H1 (cell line): ENCODE measurements at regions not wholly inside any gene's neighbourhood (a gene's known extent, or its start where the extent isn't known, plus 50 kb on each side); places are given as distances from the start of the nearest gene placed in this dataset.

Source experiments
- CTCF ChIA-PET: fragments of 300-600 bp; sonication (Branson Sonifier 250); formaldehyde crosslinking; loops from one replicate; lab custom pipeline; 2021; ENCODE audit not compliant: partially characterized antibody; lab: Charles Lee
- POLR2A ChIA-PET: fragments of 300-600 bp; sonication (Branson Sonifier 250); formaldehyde crosslinking; loops from one replicate; lab custom pipeline; 2021; ENCODE audit warnings: inconsistent platforms; ENCODE audit not compliant: partially characterized antibody; lab: Charles Lee
- DNase-seq, 2 experiments: peaks; one replicate each; pipeline versions ENCODE4 v3.0.0 to v3.0.0-alpha.2; 2010 to 2022; ENCODE audit warnings: low spot score in 2 of 2, low read depth in 1 of 2, mixed read lengths in 1 of 2
- FAIRE-seq: peaks from 2 replicates; lab custom pipeline; 2011; peaks lifted over from hg19 to GRCh38; lab: Jason Lieb, UNC
- H2AFZ ChIP-seq: 2 replicates; pipeline ENCODE4 v1.8.1; 2012; ENCODE audit warnings: low read length, inconsistent platforms
- H2AK5ac ChIP-seq: 2 replicates; pipeline ENCODE4 v1.6.1; 2013; ENCODE audit warnings: low read depth, low read length
- H2BK120ac ChIP-seq: replicated peaks from 2 replicates; pipeline ENCODE3; 2013; ENCODE audit warnings: low read depth, low read length, inconsistent platforms
- H2BK12ac ChIP-seq: 2 replicates; pipeline ENCODE4 v1.6.1; 2013; ENCODE audit warnings: low read depth, low read length
- H2BK15ac ChIP-seq: 2 replicates; pipeline ENCODE4 v1.6.1; 2013; ENCODE audit warnings: low read length
- H2BK20ac ChIP-seq: 2 replicates; pipeline ENCODE4 v1.6.1; 2013; ENCODE audit warnings: low read length
- H2BK5ac ChIP-seq: 2 replicates; pipeline ENCODE4 v1.6.1; 2013; ENCODE audit warnings: low read depth, low read length
- H3K14ac ChIP-seq: 2 replicates; pipeline ENCODE4 v1.6.1; 2013; ENCODE audit warnings: inconsistent platforms; ENCODE audit not compliant: insufficient read length
- H3K18ac ChIP-seq: 2 replicates; pipeline ENCODE4 v1.6.1; 2013; ENCODE audit warnings: low read length; ENCODE audit errors: extremely low read depth
- H3K23ac ChIP-seq: 2 replicates; pipeline ENCODE4 v1.6.1; 2013; ENCODE audit warnings: inconsistent platforms; ENCODE audit not compliant: insufficient read length
- H3K23me2 ChIP-seq: 2 replicates; pipeline ENCODE4 v1.6.1; 2013; ENCODE audit warnings: low read depth, low read length
- H3K27ac ChIP-seq: 2 replicates; pipeline ENCODE4 v1.6.1; 2011; ENCODE audit warnings: low read depth, low read length, inconsistent platforms
- H3K27me3 ChIP-seq, 4 experiments: replicated peaks in 1 of 4; 1 replicate in 1 of 4; 2 replicates in 3 of 4; pipeline versions ENCODE4 v1.6.1 to v1.8.1; 2011 to 2013; ENCODE audit warnings: low read length in 3 of 4, mild to moderate bottlenecking in 3 of 4, inconsistent platforms in 2 of 4, mixed read lengths in 2 of 4, moderate library complexity in 1 of 4; ENCODE audit not compliant: control insufficient read depth in 3 of 4, insufficient read depth in 3 of 4; ENCODE audit errors: extremely low read depth in 1 of 4
- H3K36me3 ChIP-seq, 4 experiments: 2 replicates each; pipeline versions ENCODE4 v1.6.1 to v1.8.1; 2011 to 2013; ENCODE audit warnings: mild to moderate bottlenecking in 4 of 4, low read length in 3 of 4, moderate library complexity in 2 of 4, control low read depth in 1 of 4, inconsistent platforms in 1 of 4; ENCODE audit not compliant: insufficient read depth in 4 of 4, control insufficient read depth in 2 of 4
- H3K4ac ChIP-seq: replicated peaks from 2 replicates; pipeline ENCODE3; 2013; ENCODE audit warnings: low read length, low read depth, mixed read lengths, inconsistent platforms; ENCODE audit not compliant: insufficient read length
- H3K4me1 ChIP-seq, 4 experiments: replicated peaks in 1 of 4; 1 replicate in 1 of 4; 2 replicates in 3 of 4; pipeline versions ENCODE4 v1.6.1 to v1.8.1; 2011 to 2013; ENCODE audit warnings: low read length in 3 of 4, inconsistent platforms in 2 of 4, mixed read lengths in 1 of 4; ENCODE audit not compliant: insufficient read depth in 4 of 4, control insufficient read depth in 3 of 4
- H3K4me2 ChIP-seq, 2 experiments: 2 replicates each; pipeline versions ENCODE4 v1.6.1 to v1.8.1; 2011 to 2013; ENCODE audit warnings: low read depth in 2 of 2, low read length in 2 of 2, control low read depth in 1 of 2, inconsistent platforms in 1 of 2, mild to moderate bottlenecking in 1 of 2; ENCODE audit not compliant: insufficient read depth in 1 of 2
- H3K4me3 ChIP-seq, 4 experiments: fragments of 200-600, 300-600 bp in 1 of 4; sonication (generic), shearing (Covaris generic), sonication (Bioruptor Twin) in 1 of 4; 2 replicates each; pipeline versions ENCODE4 v1.5.1 to v1.8.1; 2011 to 2016; ENCODE audit warnings: low read length in 4 of 4, low read depth in 3 of 4, control low read depth in 2 of 4, inconsistent platforms in 2 of 4, mild to moderate bottlenecking in 2 of 4, mixed read lengths in 1 of 4, moderate library complexity in 1 of 4; ENCODE audit not compliant: insufficient read depth in 2 of 4; ENCODE audit errors: extremely low read depth in 1 of 4
- H3K56ac ChIP-seq: replicated peaks from 2 replicates; pipeline ENCODE3; 2013; ENCODE audit warnings: low read depth, mild to moderate bottlenecking, mixed read lengths, low read length, inconsistent platforms; ENCODE audit not compliant: insufficient read length
- H3K79me1 ChIP-seq: 2 replicates; pipeline ENCODE4 v1.6.1; 2013; ENCODE audit warnings: low read depth, low read length, control low read depth
- H3K79me2 ChIP-seq, 2 experiments: 2 replicates each; pipeline versions ENCODE4 v1.6.1 to v1.8.1; 2012 to 2013; ENCODE audit warnings: low read length in 2 of 2, mild to moderate bottlenecking in 2 of 2, inconsistent platforms in 1 of 2; ENCODE audit not compliant: insufficient read depth in 2 of 2, control insufficient read depth in 1 of 2
- H3K9ac ChIP-seq, 4 experiments: replicated peaks in 1 of 4; 1 replicate in 1 of 4; 2 replicates in 3 of 4; pipeline versions ENCODE4 v1.6.1 to v1.8.1; 2011 to 2013; ENCODE audit warnings: low read depth in 3 of 4, low read length in 3 of 4, control low read depth in 2 of 4, mild to moderate bottlenecking in 2 of 4, moderate library complexity in 2 of 4, inconsistent platforms in 1 of 4; ENCODE audit errors: extremely low read depth in 1 of 4
- H3K9me3 ChIP-seq, 2 experiments: 2 replicates each; pipeline versions ENCODE4 v1.6.1 to v1.8.1; 2012 to 2013; ENCODE audit warnings: mild to moderate bottlenecking in 2 of 2, moderate library complexity in 2 of 2, control low read depth in 1 of 2, inconsistent platforms in 1 of 2, low read depth in 1 of 2, low read length in 1 of 2, mixed read lengths in 1 of 2; ENCODE audit not compliant: insufficient read depth in 2 of 2
- H4K20me1 ChIP-seq, 2 experiments: replicated peaks in 1 of 2; 2 replicates each; pipeline versions ENCODE3 to v1.8.1; 2011 to 2013; ENCODE audit warnings: inconsistent platforms in 2 of 2, low read length in 2 of 2, mild to moderate bottlenecking in 1 of 2; ENCODE audit not compliant: insufficient read depth in 2 of 2, control insufficient read depth in 1 of 2
- H4K5ac ChIP-seq: 2 replicates; pipeline ENCODE4 v1.6.1; 2013; ENCODE audit warnings: low read length, low read depth, mixed read lengths, inconsistent platforms; ENCODE audit not compliant: insufficient read length
- H4K8ac ChIP-seq: 2 replicates; pipeline ENCODE4 v1.8.0; 2013; ENCODE audit warnings: mild to moderate bottlenecking, moderate library complexity, low read length, inconsistent platforms; ENCODE audit not compliant: insufficient read depth; ENCODE audit errors: extremely low read depth
- H4K91ac ChIP-seq: replicated peaks from 2 replicates; pipeline ENCODE3; 2013; ENCODE audit warnings: low read length, mixed read lengths, inconsistent platforms; ENCODE audit not compliant: insufficient read length
- ATF2 ChIP-seq: IDR thresholded peaks from 2 replicates; pipeline ENCODE4 v1.6.1; 2012; ENCODE audit warnings: low read length, inconsistent platforms
- BACH1 ChIP-seq: IDR thresholded peaks from 2 replicates; pipeline ENCODE4 v1.6.1; 2012; ENCODE audit warnings: low read length, improper control_type of control experiment
- CBX8 ChIP-seq: fragments of 300-800, 300-1000 bp; sonication (generic); IDR thresholded peaks from 2 replicates; pipeline ENCODE4 v1.7.1; 2016; ENCODE audit warnings: low read depth, low read length, borderline replicate concordance
- CREB1 ChIP-seq: IDR thresholded peaks from 2 replicates; pipeline ENCODE4 v1.6.1; 2012; ENCODE audit warnings: inconsistent platforms
- CTCF ChIP-seq, 3 experiments: IDR thresholded peaks; 1 replicate in 2 of 3; 2 replicates in 1 of 3; pipeline versions ENCODE4 v1.5.1 to v1.6.1; 2011; ENCODE audit warnings: low read length in 3 of 3, mild to moderate bottlenecking in 3 of 3, inconsistent platforms in 2 of 3, low read depth in 1 of 3, moderate library complexity in 1 of 3; ENCODE audit not compliant: insufficient read depth in 1 of 3; ENCODE audit errors: control extremely low read depth in 1 of 3
- EGR1 ChIP-seq: IDR thresholded peaks from 2 replicates; pipeline ENCODE4 v1.6.1; 2011; ENCODE audit warnings: low read depth, low read length, borderline replicate concordance
- JUN ChIP-seq: IDR thresholded peaks from 2 replicates; pipeline ENCODE4 v1.6.1; 2011; ENCODE audit warnings: low read depth, mild to moderate bottlenecking, improper control_type of control experiment, low read length
- NANOG ChIP-seq: IDR thresholded peaks from 2 replicates; pipeline ENCODE4 v1.6.1; 2011; ENCODE audit warnings: low read length, low read depth, mild to moderate bottlenecking, inconsistent platforms; ENCODE audit not compliant: insufficient read depth, poor library complexity, severe bottlenecking
- RFX5 ChIP-seq: IDR thresholded peaks from 2 replicates; pipeline ENCODE4 v1.6.1; 2011; ENCODE audit warnings: low read depth, low read length, improper control_type of control experiment, borderline replicate concordance
- TEAD4 ChIP-seq: IDR thresholded peaks from 2 replicates; pipeline ENCODE4 v1.6.1; 2012; ENCODE audit warnings: low read depth, low read length, inconsistent platforms, mixed read lengths
- WGBS, 2 experiments: shearing (Covaris generic) in 1 of 2; methylation state at CpG; one replicate each; pipeline versions ENCODE4 v1.1.6 to v1.1.7; 2013 to 2015; ENCODE audit warnings: low lambda C conversion rate in 2 of 2, mixed read lengths in 2 of 2, inconsistent platforms in 1 of 2, low coverage in 1 of 2, missing lambda C conversion rate in 1 of 2; ENCODE audit not compliant: insufficient replicate concordance in 2 of 2, insufficient coverage in 1 of 2, insufficient read length in 1 of 2; ENCODE audit errors: extremely low coverage in 1 of 2, missing lambda C conversion rate in 1 of 2; 5-methylcytosine and 5-hydroxymethylcytosine counted together

GRCh38 chr6:14260839-14261238 lies 143.3 kb downstream of the CD83 start:
- 76% methylated on average over 1 of the region's 1 CpG; no CpG with 5 or more reads in 1 of the 2 experiments for WGBS, 2 experiments
- Histone ChIP-seq H3K4ac (no peak overlapping the region), H4K8ac (no peak overlapping the region), H2BK12ac (no peak overlapping the region), H2BK5ac (no peak overlapping the region), H3K79me1 (no peaks in the 10 kb centered on the region), H3K9ac (no peak overlapping the region), H3K56ac (no peak overlapping the region), H2BK15ac (no peak overlapping the region), H4K5ac (no peak overlapping the region), H2BK20ac (no peak overlapping the region), H4K91ac (no peak overlapping the region), H2AK5ac (no peak overlapping the region), H3K18ac (no peak overlapping the region), H3K27ac (no peak overlapping the region), H3K23ac (no peak overlapping the region), H3K23me2 (no peaks in the 10 kb centered on the region), H4K20me1 (no peaks in the 10 kb centered on the region), H3K27me3 (no peaks in the 10 kb centered on the region), H3K4me2 (no peak overlapping the region), H3K4me3 (no peak overlapping the region), H2BK120ac (no peak overlapping the region), H2AFZ (no peak overlapping the region), H3K79me2 (no peaks in the 10 kb centered on the region), H3K4me1 (peaks cover 3 to 8% (median 4%) of the 10 kb centered on the region in 4 experiments; a peak in 5 of 7 replicates), H3K9me3 (peaks cover 7 to 14% of the 10 kb centered on the region in 2 experiments; a peak in 3 of 4 replicates), H3K36me3 (no peaks in the 10 kb centered on the region), H3K14ac (no peak overlapping the region)
- FAIRE-seq: no peak
- DNase-seq: peak in 1 of 2 experiments; percentile 23
- POLR2A ChIA-PET: no interaction called here
- CTCF ChIA-PET: interaction anchor here (0.6 kb wide), 1 partner anchor 1348 kb away, joined by 4 read pairs; no protein-coding TSS in a partner anchor
- TF ChIP-seq BACH1: no peak
- no peak for TF ChIP-seq RFX5
- TF ChIP-seq EGR1: no peak
- TF ChIP-seq CREB1: no peak
- TF ChIP-seq CTCF (IDR thresholded peaks at IDR 0.05; ENCODE audit: control extremely low read depth in 1 of 3, insufficient read depth in 1 of 3, low read depth in 1 of 3, low read length in 3 of 3): no peak
- no peak for TF ChIP-seq JUN
- TF ChIP-seq ATF2: no peak
- no peak for TF ChIP-seq CBX8
- TF ChIP-seq TEAD4: no peak
- no peak for TF ChIP-seq NANOG
